Breast epithelium (tissue), 4 donors: ENCODE measurements at regions not wholly inside any gene's neighbourhood (a gene's known extent, or its start where the extent isn't known, plus 50 kb on each side); places are given as distances from the start of the nearest gene placed in this dataset.
"Not testable (repeated sequence)": the region's sequence is repeated elsewhere in the genome, so short reads cannot be mapped to it uniquely, and the experiment has no call there.

Source experiments
- DNase-seq, 2 donors: peaks; one replicate each; pipeline ENCODE4 v3.0.0-alpha.2; 2019; ENCODE audit warnings: low spot score in 2 of 2
- H3K27ac ChIP-seq, 2 donors: fragments of 200-600 bp; sonication (generic) in 1 of 2; one replicate each; pipeline ENCODE4 v1.5.1; 2016 to 2019; ENCODE audit warnings: mild to moderate bottlenecking in 1 of 2
- H3K27me3 ChIP-seq, 2 donors: fragments of 200-600 bp; sonication (generic) in 1 of 2; one replicate each; pipeline versions ENCODE4 v1.5.1 to v1.6.0; 2017 to 2019; ENCODE audit warnings: control low read depth in 1 of 2, mild to moderate bottlenecking in 1 of 2
- H3K36me3 ChIP-seq: fragments of 200-600 bp; one replicate; pipeline ENCODE4 v1.5.1; 2019
- H3K4me1 ChIP-seq, 2 donors: fragments of 200-600 bp; sonication (generic); one replicate each; pipeline ENCODE4 v1.5.1; 2016 to 2019; ENCODE audit warnings: control low read depth in 1 of 2
- H3K4me3 ChIP-seq, 3 donors: fragments of 200-600 bp; sonication (generic); 1 replicate in 2 of 3; 2 replicates in 1 of 3; pipeline ENCODE4 v1.5.1; 2016 to 2019; ENCODE audit warnings: mild to moderate bottlenecking in 3 of 3, moderate library complexity in 2 of 3
- H3K9me3 ChIP-seq, 2 donors: fragments of 200-600 bp; sonication (generic) in 1 of 2; one replicate each; pipeline ENCODE4 v1.5.1; 2016 to 2019; ENCODE audit warnings: control low read depth in 1 of 2
- POLR2A ChIP-seq: fragments of 450-650 bp; IDR thresholded peaks from one replicate; pipeline ENCODE4 v1.6.1; 2016; ENCODE audit warnings: antibody characterized with exemption, mild to moderate bottlenecking, moderate library complexity
- POLR2AphosphoS5 ChIP-seq, 3 donors: sonication (generic); formaldehyde crosslinking; IDR thresholded peaks; one replicate each; pipeline ENCODE4 v1.6.1; 2017; ENCODE audit warnings: antibody characterized with exemption in 3 of 3
- intact Hi-C: fragments of 100-400 bp; cut with DNase I; formaldehyde crosslinking; loops from one replicate; pipeline ENCODE4 v1.15.1; 2023; ENCODE audit warnings: low total_unique reads
- TF ChIP-seq, protein P1 (sequence below), 3 donors: fragments of 450-650 bp; IDR thresholded peaks; one replicate each; pipeline ENCODE4 v1.5.1; 2016 to 2017; ENCODE audit warnings: antibody characterized with exemption in 3 of 3, mild to moderate bottlenecking in 3 of 3, moderate library complexity in 3 of 3

DNA sequence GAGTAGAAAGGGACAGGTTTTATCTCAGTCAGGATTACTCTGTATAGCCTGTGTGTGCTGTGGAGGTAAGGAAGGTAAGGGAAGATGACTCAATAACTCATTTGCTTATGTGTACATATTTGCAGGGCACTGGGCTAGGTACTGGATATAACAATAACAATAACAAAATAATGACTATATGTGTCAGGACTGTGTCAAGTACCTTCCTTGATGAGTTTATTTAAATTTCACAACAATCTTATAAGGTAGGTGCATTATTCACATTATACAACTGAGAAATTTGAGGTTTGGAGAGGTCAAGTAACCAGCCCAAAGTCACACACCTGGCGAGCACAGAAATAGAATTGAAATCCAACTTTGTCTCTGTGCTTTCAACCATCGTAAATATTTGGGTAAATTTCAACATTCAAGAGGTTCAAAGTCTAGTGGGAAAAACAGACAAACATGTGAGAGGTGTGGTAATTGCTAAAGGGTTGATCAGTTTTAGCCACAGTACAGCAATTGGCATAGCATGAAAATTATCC lies 131.8 kb downstream of the APIP start:
- H3K36me3 ChIP-seq = no peaks in the 10 kb centered on the region

DNA sequence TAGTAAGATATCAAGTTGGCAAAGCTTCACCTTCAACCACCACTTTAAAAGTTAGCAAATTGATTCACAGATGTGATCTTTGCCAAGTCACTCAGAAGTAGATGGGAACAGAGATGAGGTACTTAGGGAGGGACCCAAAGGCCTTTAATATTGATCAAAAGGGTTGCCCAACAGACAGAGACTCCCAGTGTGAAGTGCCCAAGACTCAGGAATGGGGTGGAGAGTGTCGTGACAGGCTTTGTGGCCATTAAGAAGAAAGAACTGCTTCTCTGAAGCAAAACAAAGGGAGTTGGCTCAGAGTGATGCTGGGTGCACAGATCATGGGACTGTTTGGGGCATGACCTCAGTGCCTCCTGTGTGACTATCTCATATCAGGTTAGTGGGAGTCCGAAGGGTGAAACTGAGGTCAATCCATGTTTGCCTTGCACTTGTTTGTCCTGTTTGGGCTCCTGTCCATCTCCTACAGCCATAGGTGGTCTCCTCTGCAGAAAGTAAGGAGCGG lies 132.3 kb downstream of the APIP start:
- no peaks in the 10 kb centered on the region for H3K9me3 ChIP-seq
- no peak overlapping the region for H3K27ac ChIP-seq
- DNase-seq = no peak
- no peaks in the 10 kb centered on the region for H3K4me1 ChIP-seq
- no peaks in the 10 kb centered on the region for H3K36me3 ChIP-seq
- TF ChIP-seq, protein P1, sequence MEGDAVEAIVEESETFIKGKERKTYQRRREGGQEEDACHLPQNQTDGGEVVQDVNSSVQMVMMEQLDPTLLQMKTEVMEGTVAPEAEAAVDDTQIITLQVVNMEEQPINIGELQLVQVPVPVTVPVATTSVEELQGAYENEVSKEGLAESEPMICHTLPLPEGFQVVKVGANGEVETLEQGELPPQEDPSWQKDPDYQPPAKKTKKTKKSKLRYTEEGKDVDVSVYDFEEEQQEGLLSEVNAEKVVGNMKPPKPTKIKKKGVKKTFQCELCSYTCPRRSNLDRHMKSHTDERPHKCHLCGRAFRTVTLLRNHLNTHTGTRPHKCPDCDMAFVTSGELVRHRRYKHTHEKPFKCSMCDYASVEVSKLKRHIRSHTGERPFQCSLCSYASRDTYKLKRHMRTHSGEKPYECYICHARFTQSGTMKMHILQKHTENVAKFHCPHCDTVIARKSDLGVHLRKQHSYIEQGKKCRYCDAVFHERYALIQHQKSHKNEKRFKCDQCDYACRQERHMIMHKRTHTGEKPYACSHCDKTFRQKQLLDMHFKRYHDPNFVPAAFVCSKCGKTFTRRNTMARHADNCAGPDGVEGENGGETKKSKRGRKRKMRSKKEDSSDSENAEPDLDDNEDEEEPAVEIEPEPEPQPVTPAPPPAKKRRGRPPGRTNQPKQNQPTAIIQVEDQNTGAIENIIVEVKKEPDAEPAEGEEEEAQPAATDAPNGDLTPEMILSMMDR (IDR thresholded peaks at IDR 0.05) = no peak
- TF ChIP-seq POLR2AphosphoS5 (IDR thresholded peaks at IDR 0.05) = no peak
- no peak for TF ChIP-seq POLR2A
- no peaks in the 10 kb centered on the region for H3K27me3 ChIP-seq
- intact Hi-C loops = no loop called here
- no peak overlapping the region for H3K4me3 ChIP-seq

More for the DNA sequence above, 131.8 kb downstream of the APIP start:
- Histone ChIP-seq H3K27ac (no peak overlapping the region), H3K9me3 (no peaks in the 10 kb centered on the region), H3K4me3 (no peak overlapping the region), H3K4me1 (no peaks in the 10 kb centered on the region), H3K27me3 (no peaks in the 10 kb centered on the region)
- DNase-seq = no peak
- intact Hi-C loops = no loop called here
- no peak for TF ChIP-seq POLR2AphosphoS5 (IDR thresholded peaks at IDR 0.05)
- TF ChIP-seq POLR2A = no peak
- TF ChIP-seq, protein P1 (IDR thresholded peaks at IDR 0.05) = no peak

DNA sequence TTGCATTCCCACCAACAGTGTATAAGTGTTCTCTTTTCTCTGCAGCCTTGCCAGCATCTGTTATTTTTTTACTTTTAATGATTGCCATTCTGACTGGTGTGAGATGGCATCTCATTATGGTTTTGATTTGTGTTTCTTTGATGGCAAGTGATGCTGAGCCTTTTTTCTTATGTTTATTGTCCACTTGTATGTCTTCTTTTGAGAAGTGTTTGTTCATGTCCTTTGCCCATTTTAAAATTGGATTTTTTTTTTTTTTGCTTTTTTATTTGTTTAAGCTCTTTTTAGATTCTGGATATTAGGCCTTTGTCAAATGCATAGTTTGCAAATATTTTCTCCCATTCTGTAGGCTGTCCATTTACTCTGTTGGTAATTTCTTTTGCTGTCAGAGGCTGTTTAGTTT lies 134.4 kb downstream of the APIP start:
- H3K4me1 ChIP-seq, H3K27me3 ChIP-seq, DNase-seq, H3K9me3 ChIP-seq, intact Hi-C loops, H3K4me3 ChIP-seq, H3K36me3 ChIP-seq, H3K27ac ChIP-seq: not testable (repeated sequence)

DNA sequence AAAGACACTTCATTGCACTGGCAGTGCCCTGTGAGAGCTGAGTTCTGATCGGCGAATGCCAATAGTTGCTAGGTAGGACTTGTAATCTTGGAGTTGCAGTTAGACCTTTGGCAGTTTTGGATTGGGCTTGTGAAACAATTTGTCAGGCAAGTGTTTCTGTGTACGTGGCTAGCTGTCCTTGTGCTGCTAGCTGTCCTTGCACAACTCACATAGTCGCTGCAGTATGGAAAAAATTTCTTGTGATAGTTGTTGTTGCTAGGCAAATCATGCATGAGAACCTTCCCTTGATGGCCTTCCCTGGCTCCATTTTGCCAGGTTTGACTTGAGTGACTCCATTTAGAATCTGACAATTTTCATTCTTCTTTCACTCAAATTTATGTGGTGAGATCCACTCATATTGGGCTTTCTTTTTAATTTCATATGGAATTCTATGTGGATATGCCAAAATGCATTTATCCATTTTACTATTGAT lies 140.7 kb downstream of the APIP start:
- H3K27me3 ChIP-seq = no peaks in the 10 kb centered on the region
- H3K36me3 ChIP-seq = no peaks in the 10 kb centered on the region
- no peak overlapping the region for H3K4me3 ChIP-seq
- TF ChIP-seq, protein P1 (IDR thresholded peaks at IDR 0.05) = no peak
- TF ChIP-seq POLR2A (no peak), POLR2AphosphoS5 (IDR thresholded peaks at IDR 0.05) (no peak)
- no peaks in the 10 kb centered on the region for H3K4me1 ChIP-seq
- H3K9me3 ChIP-seq = no peaks in the 10 kb centered on the region
- intact Hi-C loops = no loop called here
- H3K27ac ChIP-seq = no peak overlapping the region
- DNase-seq = no peak

DNA sequence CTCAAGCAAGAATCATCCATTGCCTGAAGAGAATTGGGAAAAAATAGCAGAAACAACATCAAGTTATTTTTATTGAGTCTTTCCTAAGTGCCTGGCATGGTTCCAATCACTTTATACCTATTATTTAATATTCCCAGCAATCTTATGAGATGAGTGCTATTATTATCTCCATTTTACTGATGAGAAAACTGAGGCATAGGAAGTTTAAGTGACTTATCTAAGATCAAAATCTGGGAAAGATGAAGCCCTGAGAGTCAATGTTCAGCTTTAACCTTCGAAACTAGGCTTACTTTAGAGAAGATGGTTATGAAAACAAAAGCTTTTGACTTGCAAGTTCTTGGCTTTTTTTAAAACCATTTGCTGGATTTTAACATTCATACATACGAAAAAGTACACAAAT lies 141.6 kb downstream of the APIP start:
- Histone ChIP-seq H3K4me3 (no peak overlapping the region), H3K9me3 (no peaks in the 10 kb centered on the region), H3K27me3 (no peaks in the 10 kb centered on the region), H3K36me3 (no peaks in the 10 kb centered on the region), H3K4me1 (no peaks in the 10 kb centered on the region), H3K27ac (peak overlapping the region in 1 of 2 donors; percentile 64)
- TF ChIP-seq, protein P1 (IDR thresholded peaks at IDR 0.05) = no peak
- TF ChIP-seq POLR2A = no peak
- no peak for TF ChIP-seq POLR2AphosphoS5 (IDR thresholded peaks at IDR 0.05)
- intact Hi-C loops = no loop called here
- DNase-seq = no peak
